ENCODE measurements at regions not wholly inside any gene's neighbourhood (a gene's known extent, or its start where the extent isn't known, plus 50 kb on each side); places are given as distances from the start of the nearest gene placed in this dataset.

- TF ChIP-seq CTCF (conservative IDR thresholded peaks at IDR 0.05; ENCODE audit: low read length) (no peak), EZH2phosphoT487 (IDR thresholded peaks at IDR 0.05; ENCODE audit: borderline replicate concordance, low read depth, low read length) (no peak)
These were observed 68.2 kb upstream of the MGAT5 start for GRCh38 chr2:134185639-134186038.
